KMS-11 (cell line): ENCODE measurements at regions not wholly inside any gene's neighbourhood (a gene's known extent, or its start where the extent isn't known, plus 50 kb on each side); places are given as distances from the start of the nearest gene placed in this dataset.
"Not testable (repeated sequence)": the region's sequence is repeated elsewhere in the genome, so short reads cannot be mapped to it uniquely, and the experiment has no call there.

ENCODE experiments used
- H2AFZ ChIP-seq: fragments of 200-600 bp; sonication (generic); 2 replicates; pipeline ENCODE4 v1.6.1; 2016; ENCODE audit warnings: antibody characterized with exemption, mixed run types, low read depth
- H3K27ac ChIP-seq: fragments of 200-600 bp; sonication (generic); 2 replicates; pipeline ENCODE4 v1.6.1; 2016; ENCODE audit warnings: mild to moderate bottlenecking, mixed run types
- H3K27me3 ChIP-seq: fragments of 200-600 bp; sonication (generic); 2 replicates; pipeline ENCODE4 v1.6.1; 2017; ENCODE audit warnings: mild to moderate bottlenecking, low read depth, mixed run types, moderate library complexity; ENCODE audit not compliant: insufficient read depth
- H3K36me3 ChIP-seq: fragments of 200-600 bp; sonication (generic); 2 replicates; pipeline ENCODE4 v1.6.1; 2017; ENCODE audit warnings: mild to moderate bottlenecking, mixed run types; ENCODE audit not compliant: insufficient read depth
- H3K4me1 ChIP-seq: fragments of 200-600 bp; sonication (generic); 2 replicates; pipeline ENCODE4 v1.6.1; 2016; ENCODE audit warnings: mild to moderate bottlenecking, low read depth, mixed run types; ENCODE audit not compliant: poor library complexity, severe bottlenecking
- H3K4me2 ChIP-seq: fragments of 200-600 bp; sonication (generic); 2 replicates; pipeline ENCODE4 v1.7.0; 2016; ENCODE audit warnings: mild to moderate bottlenecking, mixed run types
- H3K4me3 ChIP-seq: fragments of 200-600 bp; sonication (generic); IDR thresholded peaks from 2 replicates; pipeline ENCODE4 v1.6.1; 2017; ENCODE audit warnings: low read depth, low read length, mixed read lengths; ENCODE audit not compliant: insufficient read depth
- H3K79me2 ChIP-seq: fragments of 200-600 bp; sonication (generic); 2 replicates; pipeline ENCODE4 v1.6.1; 2016; ENCODE audit warnings: low read depth, mixed run types; ENCODE audit not compliant: insufficient read depth
- H3K9ac ChIP-seq: fragments of 200-600 bp; sonication (generic); 2 replicates; pipeline ENCODE4 v1.6.1; 2016; ENCODE audit warnings: mild to moderate bottlenecking, mixed run types
- H4K20me1 ChIP-seq: fragments of 200-600 bp; sonication (generic); 2 replicates; pipeline ENCODE4 v1.6.1; 2016; ENCODE audit warnings: mild to moderate bottlenecking, mixed run types; ENCODE audit not compliant: insufficient read depth
- CTCF ChIP-seq: fragments of 200-600 bp; sonication (generic); conservative IDR thresholded peaks from 2 replicates; pipeline ENCODE4 v1.6.1; 2017; ENCODE audit warnings: low read depth, mild to moderate bottlenecking, antibody characterized with exemption, low read length, moderate library complexity, mixed read lengths

- Histone ChIP-seq H3K79me2 (no peaks in the 10 kb centered on the region), H3K36me3 (no peaks in the 10 kb centered on the region), H3K4me1 (peaks cover 56% of the 10 kb centered on the region), H2AFZ (peak overlapping the region; percentile 58), H3K4me3 (no peak overlapping the region), H3K9ac (peak overlapping the region; percentile 54), H3K27ac (peak overlapping the region; percentile 85), H3K27me3 (no peaks in the 10 kb centered on the region), H4K20me1 (no peaks in the 10 kb centered on the region), H3K4me2 (peak overlapping the region; percentile 93)
- no peak for TF ChIP-seq CTCF
Measured at GRCh38 chr12:58425481-58426392, 484.4 kb downstream of the ATP23 start.

- not testable (repeated sequence) for H3K36me3 ChIP-seq, H3K79me2 ChIP-seq, H3K27me3 ChIP-seq, H4K20me1 ChIP-seq, H3K4me3 ChIP-seq
- Histone ChIP-seq H3K27ac (peak overlapping the region; percentile 85), H3K4me1 (peaks cover 56% of the 10 kb centered on the region), H3K4me2 (peak overlapping the region; percentile 93), H2AFZ (peak overlapping the region; percentile 58), H3K9ac (peak overlapping the region; percentile 54)
Measured at GRCh38 chr12:58426437-58426836, 485.1 kb downstream of the ATP23 start.

GRCh38 chr12:58433959-58434358, 486.3 kb downstream of the LRIG3 start:
- TF ChIP-seq CTCF = no peak
- Histone ChIP-seq H4K20me1 (no peaks in the 10 kb centered on the region), H3K27ac (no peak overlapping the region), H3K79me2 (no peaks in the 10 kb centered on the region), H2AFZ (no peak overlapping the region), H3K9ac (no peak overlapping the region), H3K4me1 (no peaks in the 10 kb centered on the region), H3K36me3 (no peaks in the 10 kb centered on the region), H3K4me3 (no peak overlapping the region), H3K4me2 (no peak overlapping the region), H3K27me3 (no peaks in the 10 kb centered on the region)

- Histone ChIP-seq H3K4me1 (no peaks in the 10 kb centered on the region), H3K4me3 (no peak overlapping the region), H2AFZ (no peak overlapping the region), H3K36me3 (no peaks in the 10 kb centered on the region), H3K79me2 (no peaks in the 10 kb centered on the region), H4K20me1 (no peaks in the 10 kb centered on the region), H3K27ac (no peak overlapping the region), H3K27me3 (no peaks in the 10 kb centered on the region), H3K9ac (no peak overlapping the region), H3K4me2 (no peak overlapping the region)
- TF ChIP-seq CTCF = no peak
Measured at GRCh38 chr12:58434726-58435125, 485.6 kb downstream of the LRIG3 start.

- no peak for TF ChIP-seq CTCF
Measured at GRCh38 chr12:58435647-58436046, 484.7 kb downstream of the LRIG3 start.

More at GRCh38 chr12:58435647-58436046, 484.7 kb downstream of the LRIG3 start:
- Histone ChIP-seq H3K27ac (no peak overlapping the region), H3K79me2 (no peaks in the 10 kb centered on the region), H3K36me3 (no peaks in the 10 kb centered on the region), H3K4me1 (no peaks in the 10 kb centered on the region), H2AFZ (no peak overlapping the region), H3K4me3 (no peak overlapping the region), H3K9ac (no peak overlapping the region), H4K20me1 (no peaks in the 10 kb centered on the region), H3K4me2 (no peak overlapping the region), H3K27me3 (no peaks in the 10 kb centered on the region)
